Effector memory CD8-positive, alpha-beta T cell (primary cell): ENCODE measurements at regions not wholly inside any gene's neighbourhood (a gene's known extent, or its start where the extent isn't known, plus 50 kb on each side); places are given as distances from the start of the nearest gene placed in this dataset.

ENCODE experiments used
- ATAC-seq: fragments of 150-1000 bp; cut with Tn5 transposase; replicated peaks from 2 replicates; pipeline ENCODE4 v1.10.0; 2021; ENCODE audit warnings: mild to moderate bottlenecking, moderate library complexity
- DNase-seq, 3 experiments: peaks; one replicate each; pipeline ENCODE4 v3.0.0; 2021
- H3K27ac Mint-ChIP-seq, 2 donors: one replicate each; pipeline ENCODE4 v1.8.0; 2022; ENCODE audit warnings: mild to moderate bottlenecking in 2 of 2, mixed read lengths in 2 of 2, moderate library complexity in 2 of 2
- H3K27me3 Mint-ChIP-seq, 2 donors: one replicate each; pipeline ENCODE4 v1.8.0; 2022; ENCODE audit warnings: mixed read lengths in 2 of 2
- H3K36me3 Mint-ChIP-seq: one replicate; pipeline ENCODE4 v1.8.0; 2022; ENCODE audit warnings: mild to moderate bottlenecking, moderate library complexity, mixed read lengths; ENCODE audit not compliant: insufficient read depth
- H3K4me1 Mint-ChIP-seq, 2 donors: one replicate each; pipeline ENCODE4 v1.8.0; 2022; ENCODE audit warnings: low read depth in 2 of 2, mixed read lengths in 2 of 2
- H3K4me3 Mint-ChIP-seq, 2 donors: one replicate each; pipeline ENCODE4 v1.8.0; 2022; ENCODE audit warnings: mild to moderate bottlenecking in 2 of 2, mixed read lengths in 2 of 2, moderate library complexity in 2 of 2
- H3K9me3 Mint-ChIP-seq, 2 donors: one replicate each; pipeline ENCODE4 v1.8.0; 2022; ENCODE audit warnings: mixed read lengths in 2 of 2

DNA sequence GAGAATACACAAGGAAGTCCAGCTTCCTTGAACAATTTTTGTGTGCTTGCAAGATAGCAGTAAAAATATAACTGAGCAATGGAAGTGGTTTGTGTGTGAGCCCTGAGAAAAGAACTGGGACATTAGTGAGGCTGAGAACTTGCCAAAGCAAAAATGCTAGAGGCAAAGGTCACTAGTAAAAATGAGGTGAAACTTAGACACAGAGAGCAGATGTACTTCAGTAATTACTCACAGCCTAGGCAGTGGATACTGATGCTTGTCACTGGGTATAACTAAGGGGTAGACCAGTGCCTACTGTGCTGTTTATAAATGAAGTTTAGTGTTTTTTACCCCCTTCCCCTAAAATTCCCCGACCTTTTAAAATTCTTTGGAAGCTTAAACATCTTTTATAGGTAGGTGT lies 450.1 kb downstream of the LPIN1 start:
- Mint-ChIP-seq H3K27ac (no peak overlapping the region), H3K36me3 (no peaks in the 10 kb centered on the region), H3K4me1 (peaks cover 3 to 5% of the 10 kb centered on the region in 2 donors), H3K27me3 (peaks cover under 1 to 4% of the 10 kb centered on the region in 2 donors), H3K9me3 (no peaks in the 10 kb centered on the region), H3K4me3 (no peak overlapping the region)
- ATAC-seq (no peak), DNase-seq (no peak)

DNA sequence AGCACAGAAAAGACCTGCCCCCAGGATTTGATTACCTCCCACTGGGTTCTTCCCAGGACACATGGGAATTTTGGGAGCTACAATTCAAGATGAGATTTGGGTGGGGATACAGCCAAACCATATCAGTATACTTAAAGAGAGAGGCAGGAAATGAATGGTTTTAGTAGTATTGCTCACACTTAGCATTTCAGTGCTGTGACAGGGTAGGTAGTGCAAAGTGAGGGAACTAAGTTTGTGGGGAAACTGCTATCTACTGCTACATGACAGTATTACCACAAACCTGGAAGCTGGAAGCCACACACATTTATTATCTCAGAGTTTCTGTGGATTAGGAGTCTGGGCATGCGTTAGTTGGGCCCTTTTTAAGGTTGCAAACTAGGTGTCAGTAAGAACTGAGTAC lies 450.7 kb downstream of the LPIN1 start:
- DNase-seq, result no peak
- H3K4me3 Mint-ChIP-seq, result no peak overlapping the region
- H3K9me3 Mint-ChIP-seq, result no peaks in the 10 kb centered on the region
- H3K27ac Mint-ChIP-seq, result no peak overlapping the region
- H3K4me1 Mint-ChIP-seq, result peaks cover 3 to 5% of the 10 kb centered on the region in 2 donors
- ATAC-seq, result no peak
- peaks cover 4 to 7% of the 10 kb centered on the region in 2 donors for H3K27me3 Mint-ChIP-seq
- H3K36me3 Mint-ChIP-seq, result no peaks in the 10 kb centered on the region

GRCh38 chr2:12199491-12200211 lies 453.2 kb downstream of the LPIN1 start:
- Mint-ChIP-seq H3K4me1 (no peaks in the 10 kb centered on the region), H3K4me3 (no peak overlapping the region), H3K9me3 (no peaks in the 10 kb centered on the region), H3K36me3 (no peaks in the 10 kb centered on the region), H3K27me3 (peaks cover under 1 to 14% of the 10 kb centered on the region in 2 donors), H3K27ac (no peak overlapping the region)
- no peak for ATAC-seq
- DNase-seq, result no peak

DNA sequence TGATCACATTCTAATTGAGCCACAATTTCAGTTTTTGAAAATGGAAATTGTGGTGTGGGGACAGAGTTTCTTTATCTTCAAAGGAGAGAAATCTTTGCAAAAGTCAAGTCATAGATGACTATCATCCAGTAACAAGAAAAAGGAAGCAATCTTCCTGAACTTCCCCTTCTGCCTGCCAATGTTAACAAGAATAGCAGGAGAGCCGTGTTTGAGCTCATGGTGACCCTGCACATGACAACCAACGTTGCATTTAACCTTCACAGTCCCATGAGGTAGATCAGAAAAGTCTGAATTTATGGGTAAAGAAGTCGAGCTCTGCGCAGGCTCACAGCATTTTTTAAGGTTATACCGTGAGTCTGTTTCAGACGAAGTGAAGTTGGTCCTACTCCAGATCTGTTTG lies 454.9 kb downstream of the LPIN1 start:
- no peak overlapping the region for H3K4me3 Mint-ChIP-seq
- peaks cover 0 to 14% of the 10 kb centered on the region in 2 donors for H3K27me3 Mint-ChIP-seq
- peak overlapping the region in 1 of 2 donors; percentile 23 for H3K27ac Mint-ChIP-seq
- DNase-seq, result no peak
- H3K4me1 Mint-ChIP-seq, result no peaks in the 10 kb centered on the region
- peaks cover 0 to 2% of the 10 kb centered on the region in 2 donors for H3K9me3 Mint-ChIP-seq
- H3K36me3 Mint-ChIP-seq, result no peaks in the 10 kb centered on the region
- no peak for ATAC-seq

DNA sequence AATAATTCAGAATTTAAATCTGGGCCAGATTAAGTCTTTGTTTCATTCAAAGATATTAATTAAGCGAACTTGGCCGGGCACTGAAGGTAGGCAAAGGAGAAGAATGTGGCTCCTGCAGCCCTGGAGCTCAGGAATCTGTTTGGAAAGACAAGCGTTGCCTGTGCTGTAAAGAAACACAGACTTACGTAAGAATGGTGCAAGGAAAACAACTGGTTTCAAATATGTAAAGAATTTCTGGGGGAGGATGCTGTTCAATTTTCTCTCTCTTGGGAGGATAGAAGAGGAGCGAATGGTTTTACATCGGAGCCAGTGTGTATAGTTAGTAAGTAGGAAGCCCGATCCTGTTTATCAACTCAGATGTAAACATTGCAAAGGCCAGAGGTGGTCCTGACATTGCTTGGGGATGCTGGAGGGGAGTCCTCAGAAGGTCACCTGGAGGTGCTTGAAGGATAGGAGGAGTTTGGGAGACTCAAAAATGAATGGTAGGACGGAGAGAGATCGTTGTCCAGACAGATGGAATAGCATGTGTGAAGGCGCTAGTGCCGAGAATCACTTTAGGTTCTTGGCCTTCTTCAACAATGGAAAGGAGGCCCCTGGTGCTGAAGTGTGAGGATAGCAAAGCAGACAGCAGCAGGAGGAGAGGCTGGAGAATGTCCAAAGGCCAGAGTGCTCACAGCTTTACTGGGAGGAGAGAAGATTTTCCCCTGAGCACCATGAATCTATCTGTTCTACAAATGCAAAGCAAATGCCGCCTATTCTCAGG lies 456.1 kb downstream of the LPIN1 start:
- Mint-ChIP-seq H3K4me3 (no peak overlapping the region), H3K27me3 (peaks cover 0 to 14% of the 10 kb centered on the region in 2 donors), H3K36me3 (no peaks in the 10 kb centered on the region), H3K27ac (no peak overlapping the region), H3K4me1 (no peaks in the 10 kb centered on the region), H3K9me3 (peaks cover 0 to 2% of the 10 kb centered on the region in 2 donors)
- no peak for DNase-seq
- ATAC-seq, result no peak

DNA sequence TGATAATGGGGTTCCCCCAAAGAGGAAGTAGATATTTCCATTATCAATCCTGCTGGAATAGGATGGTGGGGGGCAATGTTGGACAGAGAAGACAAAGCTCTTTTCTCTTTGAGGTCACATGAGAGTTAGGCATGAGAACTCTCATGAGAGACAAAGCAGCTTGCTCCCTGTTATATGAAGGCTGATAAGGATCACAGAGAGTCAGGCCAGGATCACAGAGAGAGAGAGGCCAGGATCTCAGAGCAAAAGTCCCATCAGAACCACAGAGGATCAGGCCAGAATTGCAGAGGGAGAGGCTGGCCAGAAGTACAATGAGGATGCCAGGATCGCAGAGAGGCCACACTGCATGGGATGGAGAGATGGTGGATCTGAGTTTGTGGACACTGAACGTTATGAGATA lies 457.1 kb downstream of the LPIN1 start:
- DNase-seq, result no peak
- no peaks in the 10 kb centered on the region for H3K36me3 Mint-ChIP-seq

GRCh38 chr2:12205086-12205485 lies 458.7 kb downstream of the LPIN1 start:
- Mint-ChIP-seq H3K9me3 (peaks cover 0 to 2% of the 10 kb centered on the region in 2 donors), H3K4me3 (no peak overlapping the region), H3K27ac (no peak overlapping the region), H3K4me1 (no peaks in the 10 kb centered on the region), H3K27me3 (peaks cover 0 to 21% of the 10 kb centered on the region in 2 donors), H3K36me3 (no peaks in the 10 kb centered on the region)
- DNase-seq, result no peak
- ATAC-seq, result no peak

More for the DNA sequence above, 457.1 kb downstream of the LPIN1 start:
- Mint-ChIP-seq H3K9me3 (peaks cover 0 to 2% of the 10 kb centered on the region in 2 donors), H3K27ac (no peak overlapping the region), H3K4me3 (no peak overlapping the region), H3K4me1 (no peaks in the 10 kb centered on the region), H3K27me3 (peaks cover 0 to 14% of the 10 kb centered on the region in 2 donors)
- no peak for ATAC-seq

- Mint-ChIP-seq H3K27me3 (peaks cover 0 to 14% of the 10 kb centered on the region in 2 donors), H3K27ac (no peak overlapping the region), H3K4me1 (no peaks in the 10 kb centered on the region), H3K4me3 (no peak overlapping the region), H3K9me3 (peaks cover 0 to 2% of the 10 kb centered on the region in 2 donors), H3K36me3 (no peaks in the 10 kb centered on the region)
- DNase-seq (no peak), ATAC-seq (no peak)
Measured at GRCh38 chr2:12207491-12207890, 461.1 kb downstream of the LPIN1 start.

GRCh38 chr2:12210016-12210933 lies 463.8 kb downstream of the LPIN1 start:
- H3K36me3 Mint-ChIP-seq, result no peaks in the 10 kb centered on the region
- H3K27me3 Mint-ChIP-seq, result peaks cover 0 to 8% of the 10 kb centered on the region in 2 donors
- H3K9me3 Mint-ChIP-seq, result no peaks in the 10 kb centered on the region
- ATAC-seq (no peak), DNase-seq (no peak)
- H3K4me1 Mint-ChIP-seq, result no peaks in the 10 kb centered on the region
- no peak overlapping the region for H3K27ac Mint-ChIP-seq
- no peak overlapping the region for H3K4me3 Mint-ChIP-seq

GRCh38 chr2:12211326-12212175 lies 465.1 kb downstream of the LPIN1 start:
- ATAC-seq (no peak), DNase-seq (no peak)
- H3K36me3 Mint-ChIP-seq, result no peaks in the 10 kb centered on the region
- H3K9me3 Mint-ChIP-seq, result no peaks in the 10 kb centered on the region
- peaks cover 0 to 8% of the 10 kb centered on the region in 2 donors for H3K27me3 Mint-ChIP-seq
- no peak overlapping the region for H3K4me3 Mint-ChIP-seq
- H3K4me1 Mint-ChIP-seq, result no peaks in the 10 kb centered on the region
- no peak overlapping the region for H3K27ac Mint-ChIP-seq

GRCh38 chr2:12212841-12213597 lies 466.6 kb downstream of the LPIN1 start:
- Mint-ChIP-seq H3K9me3 (no peaks in the 10 kb centered on the region), H3K27ac (no peak overlapping the region), H3K4me1 (no peaks in the 10 kb centered on the region), H3K36me3 (no peaks in the 10 kb centered on the region), H3K4me3 (no peak overlapping the region), H3K27me3 (peaks cover 0 to 8% of the 10 kb centered on the region in 2 donors)
- no peak for DNase-seq
- no peak for ATAC-seq

DNA sequence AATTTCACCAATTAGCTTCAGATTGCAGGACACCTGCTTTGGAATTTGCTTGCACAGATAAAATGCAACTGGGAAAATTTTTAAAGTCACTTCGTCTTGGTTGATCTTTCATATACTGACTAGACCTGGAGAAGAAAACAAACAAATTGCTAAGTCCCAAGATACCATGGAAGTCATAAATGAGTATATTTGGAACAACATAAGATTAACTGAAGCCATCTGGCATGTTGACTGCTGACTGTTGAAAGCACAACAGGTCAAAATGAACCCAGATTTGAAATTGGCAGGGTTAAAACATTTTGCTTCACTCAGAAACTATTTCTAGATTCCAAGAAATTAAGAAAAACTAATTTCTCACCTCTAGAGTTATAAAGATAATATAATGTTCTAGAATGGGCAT lies 470.7 kb downstream of the LPIN1 start:
- Mint-ChIP-seq H3K36me3 (no peaks in the 10 kb centered on the region), H3K4me1 (peaks cover 3 to 12% of the 10 kb centered on the region in 2 donors), H3K27ac (no peak overlapping the region), H3K9me3 (no peaks in the 10 kb centered on the region), H3K4me3 (no peak overlapping the region), H3K27me3 (peaks cover 6 to 9% of the 10 kb centered on the region in 2 donors)
- ATAC-seq, result no peak
- DNase-seq, result no peak
